IMR-90 (cell line): ENCODE measurements at regions not wholly inside any gene's neighbourhood (a gene's known extent, or its start where the extent isn't known, plus 50 kb on each side); places are given as distances from the start of the nearest gene placed in this dataset.

Source experiments
- ATAC-seq: fragments of 200-7000 bp; cut with Tn5 transposase; 2 replicates; pipeline ENCODE4 v1.9.1; 2020; ENCODE audit warnings: low read depth, mild to moderate bottlenecking, moderate library complexity
- BruUV-seq: library from RNA; stranded (reverse); fragments of 400-500 nt; replicated peaks from 2 replicates; lab custom pipeline; 2021; lab: Mats Ljungman, UMichigan
- CTCF ChIA-PET: fragments of 300-600 bp; formaldehyde crosslinking; extraction: SDS; loops from one replicate; lab custom pipeline; 2021; ENCODE audit warnings: antibody characterized with exemption; lab: Yijun Ruan, JAX
- POLR2A ChIA-PET: fragments of 300-600 bp; sonication (Branson Sonifier 250); formaldehyde crosslinking; loops from one replicate; lab custom pipeline; 2022; ENCODE audit warnings: antibody characterized with exemption; ENCODE audit not compliant: unreplicated experiment; lab: Charles Lee
- DNase-seq: peaks from one replicate; pipeline ENCODE4 v3.0.0; 2013
- H2AFZ ChIP-seq: replicated peaks from 2 replicates; pipeline ENCODE3; 2013; ENCODE audit warnings: low read length, mild to moderate bottlenecking; ENCODE audit not compliant: poor library complexity
- H2AK5ac ChIP-seq: 2 replicates; pipeline ENCODE4 v1.6.1; 2013; ENCODE audit warnings: low read depth, low read length, inconsistent platforms
- H2AK9ac ChIP-seq: replicated peaks from 2 replicates; pipeline ENCODE3; 2013; ENCODE audit warnings: mild to moderate bottlenecking, low read depth, low read length, moderate library complexity; ENCODE audit not compliant: poor library complexity
- H2BK120ac ChIP-seq: 2 replicates; pipeline ENCODE4 v1.6.1; 2013; ENCODE audit warnings: low read depth, low read length, inconsistent platforms
- H2BK15ac ChIP-seq: 3 replicates; pipeline ENCODE4 v1.6.1; 2013; ENCODE audit warnings: low read depth, low read length, inconsistent platforms
- H2BK20ac ChIP-seq: 2 replicates; pipeline ENCODE4 v1.6.1; 2013; ENCODE audit warnings: low read depth, mild to moderate bottlenecking, inconsistent platforms, low read length, moderate library complexity
- H2BK5ac ChIP-seq: 2 replicates; pipeline ENCODE4 v1.6.1; 2013; ENCODE audit warnings: mild to moderate bottlenecking, low read depth, low read length, inconsistent platforms; ENCODE audit not compliant: poor library complexity, severe bottlenecking
- H3K14ac ChIP-seq: replicated peaks from 2 replicates; pipeline ENCODE4 v1.6.1; 2013; ENCODE audit warnings: low read depth, low read length, inconsistent platforms
- H3K18ac ChIP-seq: 2 replicates; pipeline ENCODE4 v1.6.1; 2013; ENCODE audit warnings: low read depth, low read length, control low read depth
- H3K23ac ChIP-seq: 2 replicates; pipeline ENCODE4 v1.6.1; 2013; ENCODE audit warnings: low read depth, low read length, inconsistent platforms
- H3K27ac ChIP-seq: 2 replicates; pipeline ENCODE4 v1.5.1; 2013; ENCODE audit warnings: mild to moderate bottlenecking, control low read depth, low read length; ENCODE audit not compliant: insufficient read depth
- H3K27me3 ChIP-seq: 2 replicates; pipeline ENCODE4 v1.6.1; 2013; ENCODE audit warnings: low read length; ENCODE audit not compliant: control insufficient read depth, insufficient read depth
- H3K36me3 ChIP-seq: 2 replicates; pipeline ENCODE4 v1.6.1; 2013; ENCODE audit warnings: low read length, mixed read lengths; ENCODE audit not compliant: control insufficient read depth, insufficient read depth
- H3K4ac ChIP-seq: 2 replicates; pipeline ENCODE4 v1.6.1; 2013; ENCODE audit warnings: low read depth, low read length, inconsistent platforms
- H3K4me1 ChIP-seq: 2 replicates; pipeline ENCODE4 v1.6.1; 2013; ENCODE audit warnings: low read length, mixed read lengths; ENCODE audit not compliant: control insufficient read depth, insufficient read depth
- H3K4me2 ChIP-seq: 2 replicates; pipeline ENCODE4 v1.6.1; 2013; ENCODE audit warnings: low read depth, mild to moderate bottlenecking, control low read depth, low read length, moderate library complexity
- H3K4me3 ChIP-seq: 2 replicates; pipeline ENCODE4 v1.5.1; 2013; ENCODE audit warnings: low read depth, mild to moderate bottlenecking, control low read depth, low read length, moderate library complexity; ENCODE audit not compliant: insufficient read depth
- H3K56ac ChIP-seq: 2 replicates; pipeline ENCODE4 v1.6.1; 2013; ENCODE audit warnings: low read length, inconsistent platforms; ENCODE audit not compliant: insufficient read depth; ENCODE audit errors: extremely low read depth
- H3K79me1 ChIP-seq, 2 experiments: 2 replicates each; pipeline ENCODE4 v1.6.1; 2013; ENCODE audit warnings: low read length in 2 of 2, inconsistent platforms in 1 of 2, low read depth in 1 of 2
- H3K9ac ChIP-seq: 2 replicates; pipeline ENCODE4 v1.6.1; 2013; ENCODE audit warnings: low read depth, low read length, control low read depth
- H3K9me1 ChIP-seq: 2 replicates; pipeline ENCODE4 v1.6.1; 2013; ENCODE audit warnings: low read length, inconsistent platforms; ENCODE audit not compliant: insufficient read depth
- H3K9me3 ChIP-seq: 2 replicates; pipeline ENCODE4 v1.6.1; 2013; ENCODE audit warnings: low read length; ENCODE audit not compliant: control insufficient read depth, insufficient read depth
- H4K20me1 ChIP-seq: 2 replicates; pipeline ENCODE4 v1.6.1; 2013; ENCODE audit warnings: low read length, inconsistent platforms; ENCODE audit not compliant: insufficient read depth
- H4K5ac ChIP-seq: 2 replicates; pipeline ENCODE4 v1.6.1; 2013; ENCODE audit warnings: mild to moderate bottlenecking, low read depth, low read length, control low read depth
- H4K8ac ChIP-seq, 2 experiments: 2 replicates each; pipeline ENCODE4 v1.6.1; 2013; ENCODE audit warnings: low read depth in 2 of 2, low read length in 2 of 2, control low read depth in 1 of 2, inconsistent platforms in 1 of 2
- H4K91ac ChIP-seq: 2 replicates; pipeline ENCODE4 v1.6.1; 2013; ENCODE audit warnings: low read depth, low read length, inconsistent platforms; ENCODE audit not compliant: insufficient read depth
- BHLHE40 ChIP-seq: fragments of 150-350 bp; IDR thresholded peaks from 2 replicates; pipeline ENCODE4 v1.6.1; 2016; ENCODE audit warnings: mild to moderate bottlenecking, low read depth, low read length
- CEBPB ChIP-seq: IDR thresholded peaks from 2 replicates; pipeline ENCODE4 v1.6.1; 2012; ENCODE audit warnings: low read depth, low read length, improper control_type of control experiment
- CHD1 ChIP-seq: IDR thresholded peaks from 2 replicates; pipeline ENCODE4 v1.6.1; 2012; ENCODE audit warnings: low read depth, low read length, improper control_type of control experiment
- FOS ChIP-seq: fragments of 150-350 bp; IDR thresholded peaks from 2 replicates; pipeline ENCODE4 v1.6.1; 2016; ENCODE audit warnings: low read depth, low read length
- MAFK ChIP-seq: IDR thresholded peaks from 2 replicates; pipeline ENCODE4 v1.6.1; 2012; ENCODE audit warnings: low read depth, low read length, improper control_type of control experiment
- MAZ ChIP-seq: IDR thresholded peaks from 2 replicates; pipeline ENCODE4 v1.6.1; 2012; ENCODE audit warnings: low read depth, mild to moderate bottlenecking, low read length, improper control_type of control experiment, moderate library complexity, borderline replicate concordance
- MXI1 ChIP-seq: IDR thresholded peaks from 2 replicates; pipeline ENCODE4 v1.6.1; 2012; ENCODE audit warnings: low read depth, mild to moderate bottlenecking, low read length, moderate library complexity, borderline replicate concordance
- NFE2L2 ChIP-seq: fragments of 150-350 bp; IDR thresholded peaks from 2 replicates; pipeline ENCODE4 v1.6.1; 2016; ENCODE audit warnings: low read depth, mild to moderate bottlenecking, low read length
- POLR2A ChIP-seq: IDR thresholded peaks from 2 replicates; pipeline ENCODE4 v1.6.1; 2012; ENCODE audit warnings: mild to moderate bottlenecking, low read depth, low read length
- RAD21 ChIP-seq: IDR thresholded peaks from 2 replicates; pipeline ENCODE4 v1.6.1; 2012; ENCODE audit warnings: low read length, improper control_type of control experiment
- RCOR1 ChIP-seq: IDR thresholded peaks from 2 replicates; pipeline ENCODE4 v1.6.1; 2012; ENCODE audit warnings: mild to moderate bottlenecking, low read length, improper control_type of control experiment; ENCODE audit not compliant: insufficient replicate concordance
- RFX5 ChIP-seq: IDR thresholded peaks from 2 replicates; pipeline ENCODE4 v1.8.0; 2012; ENCODE audit warnings: low read depth, mild to moderate bottlenecking, low read length, moderate library complexity
- SMC3 ChIP-seq: fragments of 150-350 bp; IDR thresholded peaks from 2 replicates; pipeline ENCODE4 v1.6.1; 2016; ENCODE audit warnings: low read depth, mild to moderate bottlenecking, antibody characterized with exemption, low read length, moderate library complexity
- WGBS, 2 experiments: methylation state at CpG; one replicate each; pipeline versions ENCODE4 v1.1.5 to v1.1.7; 2013; ENCODE audit warnings: missing lambda C conversion rate in 2 of 2; ENCODE audit not compliant: insufficient read length in 1 of 2; ENCODE audit errors: extremely low coverage in 2 of 2; 5-methylcytosine and 5-hydroxymethylcytosine counted together
- dilution Hi-C: fragments of 300-500 bp; cut with HindIII; formaldehyde crosslinking; loops from one replicate; pipeline ENCODE4 v1.14.3; 2018; ENCODE audit warnings: low sequenced_read_pairs; ENCODE audit not compliant: unreplicated experiment
- in situ Hi-C: fragments of 300-500 bp; cut with MboI; formaldehyde crosslinking; loops from 3 replicates; pipeline ENCODE4 v1.14.3; 2019; ENCODE audit warnings: low sequenced_read_pairs, inconsistent platforms, mixed read lengths
- intact Hi-C: fragments of 100-400 bp; cut with micrococcal nuclease; formaldehyde crosslinking; loops from 2 replicates; pipeline ENCODE4 v1.10.0; 2022
- TF ChIP-seq, protein P1 (sequence below): fragments of 150-350 bp; IDR thresholded peaks from 2 replicates; pipeline ENCODE4 v1.6.1; 2016; ENCODE audit warnings: low read depth, mild to moderate bottlenecking, low read length, moderate library complexity, borderline replicate concordance
- TF ChIP-seq, protein P2 (sequence below): conservative IDR thresholded peaks from 2 replicates; pipeline ENCODE4 v1.5.1; 2012; ENCODE audit warnings: mild to moderate bottlenecking, low read depth, low read length, improper control_type of control experiment
- TF ChIP-seq, protein P3 (sequence below): fragments of 150-350 bp; IDR thresholded peaks from 2 replicates; pipeline ENCODE4 v1.6.1; 2017; ENCODE audit warnings: mild to moderate bottlenecking, antibody characterized with exemption, low read length, low read depth

GRCh38 chr9:87237336-87237735 is 260.3 kb upstream of the DAPK1 start:
- H3K27me3 ChIP-seq, result no peaks in the 10 kb centered on the region
- TF ChIP-seq MXI1 (no peak), POLR2A (no peak), FOS (no peak), MAZ (no peak), CEBPB (no peak), SMC3 (no peak), BHLHE40 (no peak), RAD21 (no peak), RCOR1 (no peak), NFE2L2 (no peak), RFX5 (no peak), CHD1 (no peak), MAFK (no peak)
- TF ChIP-seq, protein P1, sequence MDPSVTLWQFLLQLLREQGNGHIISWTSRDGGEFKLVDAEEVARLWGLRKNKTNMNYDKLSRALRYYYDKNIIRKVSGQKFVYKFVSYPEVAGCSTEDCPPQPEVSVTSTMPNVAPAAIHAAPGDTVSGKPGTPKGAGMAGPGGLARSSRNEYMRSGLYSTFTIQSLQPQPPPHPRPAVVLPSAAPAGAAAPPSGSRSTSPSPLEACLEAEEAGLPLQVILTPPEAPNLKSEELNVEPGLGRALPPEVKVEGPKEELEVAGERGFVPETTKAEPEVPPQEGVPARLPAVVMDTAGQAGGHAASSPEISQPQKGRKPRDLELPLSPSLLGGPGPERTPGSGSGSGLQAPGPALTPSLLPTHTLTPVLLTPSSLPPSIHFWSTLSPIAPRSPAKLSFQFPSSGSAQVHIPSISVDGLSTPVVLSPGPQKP, result no peak
- TF ChIP-seq, protein P2, sequence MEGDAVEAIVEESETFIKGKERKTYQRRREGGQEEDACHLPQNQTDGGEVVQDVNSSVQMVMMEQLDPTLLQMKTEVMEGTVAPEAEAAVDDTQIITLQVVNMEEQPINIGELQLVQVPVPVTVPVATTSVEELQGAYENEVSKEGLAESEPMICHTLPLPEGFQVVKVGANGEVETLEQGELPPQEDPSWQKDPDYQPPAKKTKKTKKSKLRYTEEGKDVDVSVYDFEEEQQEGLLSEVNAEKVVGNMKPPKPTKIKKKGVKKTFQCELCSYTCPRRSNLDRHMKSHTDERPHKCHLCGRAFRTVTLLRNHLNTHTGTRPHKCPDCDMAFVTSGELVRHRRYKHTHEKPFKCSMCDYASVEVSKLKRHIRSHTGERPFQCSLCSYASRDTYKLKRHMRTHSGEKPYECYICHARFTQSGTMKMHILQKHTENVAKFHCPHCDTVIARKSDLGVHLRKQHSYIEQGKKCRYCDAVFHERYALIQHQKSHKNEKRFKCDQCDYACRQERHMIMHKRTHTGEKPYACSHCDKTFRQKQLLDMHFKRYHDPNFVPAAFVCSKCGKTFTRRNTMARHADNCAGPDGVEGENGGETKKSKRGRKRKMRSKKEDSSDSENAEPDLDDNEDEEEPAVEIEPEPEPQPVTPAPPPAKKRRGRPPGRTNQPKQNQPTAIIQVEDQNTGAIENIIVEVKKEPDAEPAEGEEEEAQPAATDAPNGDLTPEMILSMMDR, result no peak
- TF ChIP-seq, protein P3, sequence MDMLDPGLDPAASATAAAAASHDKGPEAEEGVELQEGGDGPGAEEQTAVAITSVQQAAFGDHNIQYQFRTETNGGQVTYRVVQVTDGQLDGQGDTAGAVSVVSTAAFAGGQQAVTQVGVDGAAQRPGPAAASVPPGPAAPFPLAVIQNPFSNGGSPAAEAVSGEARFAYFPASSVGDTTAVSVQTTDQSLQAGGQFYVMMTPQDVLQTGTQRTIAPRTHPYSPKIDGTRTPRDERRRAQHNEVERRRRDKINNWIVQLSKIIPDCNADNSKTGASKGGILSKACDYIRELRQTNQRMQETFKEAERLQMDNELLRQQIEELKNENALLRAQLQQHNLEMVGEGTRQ, result no peak
- no peak overlapping the region for H4K5ac ChIP-seq
- no TSS peak for BruUV-seq
- no peak overlapping the region for H3K4me3 ChIP-seq
- H2AK5ac ChIP-seq, result no peak overlapping the region
- H2BK5ac ChIP-seq, result no peak overlapping the region
- H3K9me1 ChIP-seq, result no peaks in the 10 kb centered on the region
- POLR2A ChIA-PET, result interaction anchor here (0.6 kb wide), 1 partner anchor 57 kb away, joined by 3 read pairs; no protein-coding TSS in a partner anchor
- no peak overlapping the region for H2BK20ac ChIP-seq
- DNase-seq (no peak), ATAC-seq (no peak)
- no peak overlapping the region for H4K8ac ChIP-seq
- in situ Hi-C loops (no loop called here), dilution Hi-C loops (no loop called here), intact Hi-C loops (no loop called here)
- H2BK120ac ChIP-seq, result no peak overlapping the region
- no peak overlapping the region for H3K14ac ChIP-seq
- no peak overlapping the region for H2BK15ac ChIP-seq
- H3K23ac ChIP-seq, result no peak overlapping the region
- H2AK9ac ChIP-seq, result no peak overlapping the region
- H4K20me1 ChIP-seq, result no peaks in the 10 kb centered on the region
- H3K4ac ChIP-seq, result no peak overlapping the region
- H2AFZ ChIP-seq, result no peak overlapping the region
- CTCF ChIA-PET, result interaction anchor here (0.5 kb wide), 1 partner anchor 65 kb away, joined by 6 read pairs; no protein-coding TSS in a partner anchor
- no peaks in the 10 kb centered on the region for H3K79me1 ChIP-seq
- no peak overlapping the region for H4K91ac ChIP-seq
- WGBS, 2 experiments, result 79% methylated on average over 3 of the region's 4 CpGs; no CpG with 5 or more reads in 1 of the 2 experiments
- no peak overlapping the region for H3K9ac ChIP-seq
- no peaks in the 10 kb centered on the region for H3K36me3 ChIP-seq
- no peak overlapping the region for H3K56ac ChIP-seq
- no peak overlapping the region for H3K18ac ChIP-seq
- no peaks in the 10 kb centered on the region for H3K9me3 ChIP-seq
- H3K4me1 ChIP-seq, result peaks cover 3% of the 10 kb centered on the region; the same call in 1 of the 2 replicates
- no peak overlapping the region for H3K27ac ChIP-seq
- H3K4me2 ChIP-seq, result no peak overlapping the region
